ENCODE measurements at regions not wholly inside any gene's neighbourhood (a gene's known extent, or its start where the extent isn't known, plus 50 kb on each side); places are given as distances from the start of the nearest gene placed in this dataset.

DNA sequence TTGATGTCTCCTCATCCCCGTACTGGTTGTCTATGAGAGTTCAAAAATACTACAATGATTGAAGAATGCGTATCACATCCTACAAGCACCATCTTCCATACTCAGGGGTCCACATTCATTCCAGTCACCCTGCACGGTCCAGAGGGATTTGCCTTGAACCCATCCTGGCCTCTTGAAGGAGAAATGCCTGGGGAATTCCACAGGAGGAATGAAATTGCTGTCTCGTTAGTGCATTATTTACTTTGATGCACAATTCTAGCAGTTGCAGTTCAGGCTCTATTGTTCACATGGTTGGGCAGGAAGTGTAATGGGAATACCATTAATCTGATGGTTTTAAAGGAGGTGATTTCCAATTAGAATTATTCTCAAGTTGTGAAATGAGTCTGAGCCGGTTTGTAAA is 369.1 kb upstream of the XYLT1 start:
- no peak for TF ChIP-seq POLR2AphosphoS5 (IDR thresholded peaks at IDR 0.05; ENCODE audit: borderline replicate concordance, low read depth, low read length)
- no peak for TF ChIP-seq EZH2 (IDR thresholded peaks at IDR 0.05)

Data from SK-N-MC (cell line).